Stimulated activated CD4-positive, alpha-beta T cell treated with anti-CD3 and anti-CD28 coated beads, Interleukin-12 subunit alpha, Interleukin-12 subunit beta, amount 100 ng/mL, for 4 hours (primary cell): ENCODE measurements at regions not wholly inside any gene's neighbourhood (a gene's known extent, or its start where the extent isn't known, plus 50 kb on each side); places are given as distances from the start of the nearest gene placed in this dataset.
"Not testable (repeated sequence)": the region's sequence is repeated elsewhere in the genome, so short reads cannot be mapped to it uniquely, and the experiment has no call there.

Experiments used
- DNase-seq: peaks from one replicate; pipeline ENCODE4 v3.0.0-alpha.2; 2020

DNA sequence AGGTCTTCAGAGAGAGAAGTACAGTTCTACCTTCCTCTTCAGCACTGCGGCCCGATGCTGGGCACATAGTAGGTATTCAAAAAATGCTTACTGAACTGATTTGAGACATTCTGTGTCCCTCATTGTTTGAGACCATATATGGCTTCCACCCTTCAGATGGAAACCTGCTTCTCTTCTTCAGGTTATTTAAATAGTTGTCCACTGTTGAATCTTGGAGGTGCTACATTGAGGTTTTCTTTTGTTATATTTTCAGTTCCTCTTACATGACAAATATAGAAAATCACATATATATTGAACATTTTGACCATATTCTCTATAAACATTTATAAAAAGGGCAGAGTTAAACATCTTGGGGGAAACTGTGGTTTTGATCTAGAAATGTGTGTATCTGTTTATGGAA, 200.2 kb upstream of the LRRC3B start:
- DNase-seq: no peak

DNA sequence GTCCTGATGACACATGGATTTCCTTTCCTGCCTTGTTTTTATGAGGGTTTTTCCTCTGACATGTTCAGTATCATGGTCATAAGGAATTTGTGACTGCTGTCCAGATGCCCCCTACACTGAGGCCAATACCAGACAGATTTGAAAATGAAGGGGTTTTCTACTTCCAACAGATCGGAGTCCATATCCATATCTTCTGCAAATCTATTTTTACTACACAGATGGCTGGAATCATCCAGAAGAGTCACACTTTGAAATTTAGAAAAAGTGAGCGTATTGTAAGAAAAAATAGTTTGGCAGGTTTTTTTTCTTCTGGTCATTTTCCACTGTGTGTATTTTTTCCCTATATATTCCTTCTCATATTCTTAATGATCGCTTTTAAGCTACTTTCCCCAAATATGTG, 197.5 kb upstream of the LRRC3B start:
- no peak for DNase-seq

DNA sequence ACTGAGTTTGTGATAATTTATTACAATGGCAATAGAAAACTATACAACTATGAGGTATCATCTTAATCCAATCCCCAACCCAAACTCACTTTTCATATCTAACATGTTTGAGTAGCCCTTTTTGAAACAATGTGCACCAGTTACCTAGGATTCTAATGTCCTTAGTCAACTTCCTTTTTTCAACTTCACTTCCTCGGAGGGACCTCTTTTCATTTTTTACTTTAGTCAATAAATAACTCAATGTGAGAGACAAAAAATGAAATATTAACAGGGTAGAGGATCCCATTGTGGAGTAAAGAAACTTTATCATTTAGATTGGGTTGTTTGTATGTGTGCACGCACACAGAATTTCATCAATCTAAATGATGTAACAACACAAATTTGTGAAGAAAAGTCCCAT, 193.6 kb upstream of the LRRC3B start:
- no peak for DNase-seq

DNA sequence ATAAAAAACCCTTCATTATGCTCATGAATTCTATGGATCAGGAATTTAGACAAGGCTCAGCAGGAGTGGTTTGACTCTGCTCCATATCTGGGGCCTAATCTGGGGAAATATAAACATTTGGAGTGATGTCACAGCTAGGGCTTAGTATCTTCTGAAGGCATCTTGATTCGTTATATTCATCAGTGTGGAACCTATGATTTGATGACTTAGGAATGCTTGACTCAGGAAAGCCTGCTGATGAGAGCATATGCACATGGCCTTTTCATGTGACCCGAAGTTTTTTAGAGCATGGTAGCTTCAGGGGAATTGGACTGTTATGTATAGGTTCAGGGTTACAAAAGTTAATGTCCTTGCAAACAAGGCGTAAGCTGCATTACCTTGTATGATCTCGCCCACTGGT, 184.9 kb upstream of the LRRC3B start:
- no peak for DNase-seq

DNA sequence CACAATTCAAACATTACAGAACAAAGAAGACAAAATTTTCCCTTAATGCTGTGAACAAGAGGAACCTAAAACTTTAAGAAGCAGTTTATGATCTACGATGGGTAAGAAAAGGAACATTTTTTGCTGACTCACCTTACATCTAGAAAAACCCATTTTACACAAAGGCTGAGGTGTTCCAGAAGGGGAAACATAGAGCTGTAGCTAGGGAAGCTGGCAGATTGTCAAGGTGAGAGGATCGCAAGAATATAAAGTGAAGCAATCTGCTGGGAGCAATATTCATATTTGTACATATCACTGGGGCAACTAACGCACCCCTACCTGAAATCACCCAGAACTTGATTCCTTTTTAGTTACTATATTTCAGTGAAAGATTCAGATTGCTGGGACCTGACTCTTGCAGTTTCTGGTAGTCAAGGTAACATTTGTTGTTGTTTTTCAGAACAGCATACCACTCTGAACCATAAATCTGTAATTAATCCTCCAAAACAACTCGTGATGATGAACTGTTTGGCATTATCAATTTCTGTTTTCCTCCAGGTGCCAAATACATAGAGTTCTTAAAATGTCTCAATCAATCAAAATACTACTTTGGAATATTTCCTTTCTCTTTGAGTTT, 184.1 kb upstream of the LRRC3B start:
- no peak for DNase-seq

DNA sequence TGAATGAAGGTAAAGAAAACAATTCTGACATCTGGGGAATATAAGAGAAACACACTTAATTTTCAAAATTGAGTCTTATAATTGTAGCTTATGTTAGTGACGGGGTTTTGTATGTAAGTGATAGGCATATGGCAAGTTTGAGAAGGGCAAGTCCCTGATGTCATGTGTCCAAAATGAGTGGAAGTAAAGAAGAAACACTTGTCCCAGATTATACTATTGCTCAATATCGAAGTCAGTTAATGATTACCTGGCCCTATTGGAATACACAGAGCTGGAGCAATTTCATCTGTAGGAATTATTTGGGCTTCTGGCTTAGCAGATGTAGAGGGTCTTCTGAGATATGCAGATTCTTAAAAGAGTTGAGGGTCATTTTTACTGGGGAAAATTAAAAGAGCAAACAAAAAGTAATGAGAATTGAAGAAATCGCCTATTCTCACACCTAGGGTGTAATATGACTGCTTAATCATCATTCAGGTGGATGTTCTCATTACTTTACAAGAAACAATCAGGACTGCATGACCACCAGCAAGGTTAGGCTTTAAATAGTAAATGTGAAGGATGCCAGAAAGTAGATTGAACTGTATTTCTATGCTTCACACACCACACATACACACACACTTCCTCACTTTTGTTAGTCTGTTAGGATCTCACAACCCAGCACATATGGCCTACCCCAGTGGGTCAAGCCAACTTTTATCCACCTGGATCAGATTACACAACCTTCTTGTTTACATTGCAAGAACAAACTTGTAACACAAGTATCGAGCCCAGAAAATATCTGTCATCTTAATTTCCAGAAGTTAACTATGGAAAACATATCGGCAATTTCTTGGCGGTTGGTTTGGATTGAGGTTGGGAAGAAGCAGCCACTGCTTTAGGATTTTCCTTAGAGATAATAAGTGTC, 183.3 kb upstream of the LRRC3B start:
- no peak for DNase-seq

DNA sequence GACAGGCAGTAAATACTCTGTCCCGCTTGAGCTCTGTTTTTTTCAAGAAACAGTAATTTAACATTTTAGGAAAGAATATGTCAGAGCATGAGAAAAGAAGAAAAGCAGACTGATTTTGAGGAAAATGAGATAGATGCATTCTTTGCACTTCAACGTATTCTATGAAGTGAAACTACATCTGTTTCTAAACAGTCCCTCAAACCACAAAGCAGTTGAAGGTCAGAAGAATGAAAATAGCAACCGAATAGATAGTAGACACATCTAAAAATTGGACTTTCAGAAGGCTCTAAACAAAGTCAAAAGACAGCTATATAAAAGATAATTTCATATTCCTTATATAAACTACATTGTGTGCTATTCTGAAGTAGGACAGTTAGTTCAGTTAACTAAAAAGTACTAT, 172.6 kb upstream of the LRRC3B start:
- DNase-seq: no peak

DNA sequence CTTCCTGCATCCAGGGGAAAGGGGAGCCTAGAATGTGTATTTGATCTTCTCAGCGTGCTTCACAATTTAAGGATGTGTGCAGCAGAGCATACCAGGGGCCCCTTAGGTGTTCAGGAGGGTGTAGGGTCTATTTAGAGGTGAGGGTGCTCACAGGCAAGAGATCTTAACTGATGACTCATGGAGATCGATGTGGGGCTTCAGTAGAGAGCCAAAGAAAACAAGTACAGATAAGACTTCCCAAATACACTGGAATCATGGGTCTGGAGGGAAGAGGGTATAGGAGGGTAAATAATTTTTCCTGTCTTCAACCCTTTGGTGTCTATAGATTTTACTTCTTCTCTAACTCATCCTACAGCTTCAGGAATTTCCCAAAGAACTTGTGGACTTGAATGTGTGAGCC, 170.2 kb upstream of the LRRC3B start:
- no peak for DNase-seq

DNA sequence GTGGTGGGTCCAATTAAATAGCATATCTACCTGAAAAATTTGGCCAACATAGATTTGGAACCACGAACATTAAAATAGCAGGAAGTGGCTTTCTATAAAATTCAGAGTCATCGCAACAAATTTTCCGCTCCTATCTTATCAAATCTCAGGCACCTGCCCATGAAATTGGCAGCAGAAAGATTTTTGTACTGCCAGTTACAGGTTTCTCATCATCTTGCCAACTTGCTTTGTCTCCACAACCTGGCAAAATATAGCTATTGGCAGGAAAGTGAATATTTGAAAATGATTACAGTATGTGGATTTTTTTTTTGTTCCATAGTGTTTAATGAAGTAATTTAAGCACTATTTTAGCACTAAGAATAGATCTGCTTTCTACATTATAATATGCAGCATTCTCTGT, 161.6 kb upstream of the LRRC3B start:
- no peak for DNase-seq

DNA sequence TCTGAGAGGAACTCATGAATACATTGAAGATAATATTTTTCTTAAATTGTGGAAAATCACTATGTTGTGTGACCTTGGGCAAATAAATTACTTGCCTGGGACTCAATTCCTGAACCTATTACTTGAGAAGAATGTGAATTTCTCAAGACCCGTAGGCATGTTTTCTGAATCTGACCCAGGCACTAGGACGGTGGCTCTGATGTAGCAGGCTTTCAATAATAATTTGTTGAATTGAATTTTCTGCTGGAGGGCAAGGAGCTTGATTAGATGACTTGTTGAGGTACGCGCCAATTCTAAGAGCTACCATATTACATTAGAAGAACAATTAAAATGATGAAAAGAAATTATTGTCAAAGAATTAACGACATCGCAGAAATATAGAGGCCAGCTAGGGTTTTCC, 150.2 kb upstream of the LRRC3B start:
- no peak for DNase-seq

DNA sequence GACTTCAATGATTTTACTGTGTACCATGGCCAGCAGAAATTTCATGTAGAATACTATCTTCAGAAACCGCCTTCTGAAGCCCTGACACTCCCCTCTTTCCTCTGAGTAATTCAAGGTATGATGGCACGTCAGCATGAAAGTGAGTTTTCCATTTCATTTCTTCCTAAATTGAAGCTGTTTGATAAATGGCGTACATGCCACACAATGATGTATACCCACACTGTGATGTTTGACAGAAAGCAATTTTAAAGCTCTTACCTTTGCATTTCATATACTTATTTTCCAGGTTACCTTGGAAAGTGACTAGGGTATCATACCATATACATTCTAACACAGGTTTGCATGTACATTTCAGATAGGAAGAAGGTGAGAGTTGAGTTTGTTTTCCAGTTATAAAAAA, 147.9 kb upstream of the LRRC3B start:
- DNase-seq: no peak

DNA sequence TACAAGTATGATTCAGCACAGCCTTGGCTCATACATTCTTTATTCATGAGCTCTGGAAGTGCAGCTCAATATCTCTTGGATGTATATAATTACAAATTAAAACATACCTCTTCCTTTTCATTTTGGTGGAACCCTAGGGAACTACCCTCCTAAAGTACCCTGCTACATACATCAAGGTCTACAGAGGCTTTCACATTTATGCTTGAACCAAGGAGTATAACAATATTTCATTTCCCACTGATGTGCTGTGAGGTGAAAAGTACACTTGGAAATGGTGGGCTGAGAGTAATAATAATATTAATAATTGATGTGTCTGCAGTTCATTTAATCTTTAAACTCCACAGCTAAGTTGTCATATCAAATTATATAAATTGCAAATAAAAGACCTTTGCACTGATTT, 142.2 kb upstream of the LRRC3B start:
- DNase-seq: no peak

DNA sequence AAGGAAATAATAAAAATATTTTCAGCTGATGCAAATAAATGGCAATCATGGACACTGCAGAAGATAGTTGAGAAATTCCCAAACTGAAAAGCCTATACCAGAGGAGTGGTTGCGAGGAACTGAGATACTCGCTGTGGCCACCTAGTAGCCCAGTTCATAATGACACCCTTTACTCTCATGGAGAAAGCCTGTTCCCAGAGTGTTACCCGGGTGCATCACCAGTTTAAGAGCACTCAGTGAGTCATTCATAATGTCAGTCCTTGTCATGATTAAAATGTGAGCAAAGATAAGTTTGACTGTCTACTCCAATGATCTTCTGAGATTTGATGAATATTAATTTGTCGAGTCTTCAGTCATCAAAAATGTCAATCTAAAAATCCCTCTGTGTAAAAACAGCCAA, 138.4 kb upstream of the LRRC3B start:
- no peak for DNase-seq

DNA sequence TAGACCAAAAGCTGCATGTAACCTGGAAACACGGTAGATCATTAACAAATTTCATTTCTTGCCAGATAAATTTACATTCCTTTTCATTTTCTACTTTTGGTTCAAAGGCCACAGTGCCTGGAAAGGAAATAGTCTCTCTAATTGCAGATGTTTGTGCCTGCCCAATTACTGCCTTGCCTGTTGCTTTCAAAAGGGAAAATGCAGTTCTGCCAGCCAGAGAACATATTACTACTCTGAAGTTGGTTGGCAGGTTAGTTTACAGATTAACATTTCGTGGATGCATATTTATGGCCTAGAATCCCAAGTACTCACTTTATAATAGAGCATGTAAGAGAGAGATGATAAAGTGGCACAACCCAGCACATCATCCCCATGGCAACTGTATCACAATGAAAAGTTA, 124.3 kb upstream of the LRRC3B start:
- no peak for DNase-seq

DNA sequence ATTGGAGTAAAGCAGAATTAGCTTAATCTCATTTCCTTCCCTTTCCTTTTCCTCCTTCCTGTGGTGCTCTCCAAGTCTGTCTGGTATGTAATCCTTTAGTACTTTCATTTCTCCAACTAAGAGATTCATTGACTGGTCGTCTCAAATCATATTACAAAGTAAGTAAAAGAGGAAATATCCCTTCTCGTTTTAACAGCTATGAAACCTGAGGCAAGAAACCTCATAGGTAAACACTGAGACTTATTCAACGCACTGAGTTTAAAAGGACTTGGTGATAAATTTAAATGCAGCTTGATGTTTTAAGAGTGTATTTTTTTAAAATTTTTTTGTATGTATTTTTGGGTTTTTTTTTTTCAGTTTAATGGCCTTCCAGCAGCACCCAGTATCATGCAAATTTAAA, 117.2 kb upstream of the LRRC3B start:
- no peak for DNase-seq

DNA sequence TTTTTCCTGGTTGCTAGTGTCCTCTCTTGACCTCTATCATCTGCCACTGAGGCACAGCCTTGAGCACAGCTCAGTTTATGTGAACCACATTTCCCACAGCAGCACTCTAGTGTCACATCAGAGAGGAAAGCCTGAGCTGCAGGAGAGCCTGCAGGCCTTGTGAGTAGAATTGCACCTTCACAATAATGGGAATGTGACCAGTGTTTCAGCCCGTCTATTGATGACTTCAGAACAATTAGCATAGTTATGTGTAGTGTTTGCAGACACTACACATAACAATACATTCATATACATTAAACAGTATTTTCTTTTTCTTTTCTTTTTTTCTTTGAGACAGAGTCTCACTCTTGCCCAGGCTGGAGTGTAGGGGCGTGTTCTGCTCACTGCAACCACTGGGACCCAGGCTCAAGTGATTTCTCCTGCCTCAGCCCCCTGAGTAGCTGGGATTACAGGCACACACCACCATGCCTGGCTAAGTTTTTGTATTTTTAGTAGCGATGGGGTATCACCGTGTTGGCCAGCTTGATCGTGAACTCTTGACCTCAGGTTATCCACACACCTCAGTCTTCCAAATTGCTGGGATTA, 108.0 kb upstream of the LRRC3B start:
- not testable (repeated sequence) for DNase-seq

DNA sequence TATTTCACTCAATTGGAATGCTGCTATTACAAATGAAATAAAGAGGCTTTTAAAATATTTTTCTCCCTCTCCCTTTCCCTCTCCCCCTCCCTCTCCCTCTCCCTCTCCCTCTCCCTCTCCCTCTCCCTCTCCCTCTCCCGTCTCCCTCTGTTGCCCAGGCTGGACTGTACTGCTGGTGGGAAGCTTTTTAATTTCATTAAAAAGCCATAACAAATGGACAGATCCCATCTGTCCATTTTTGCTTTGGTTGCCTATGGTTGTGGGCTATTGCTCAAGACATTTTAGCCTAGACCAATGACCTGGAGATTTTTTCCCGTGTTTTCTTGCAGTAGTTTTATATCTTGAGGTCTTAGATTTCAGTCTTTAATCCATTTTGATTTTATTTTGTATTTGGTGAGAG, 107.2 kb upstream of the LRRC3B start:
- DNase-seq: no peak

DNA sequence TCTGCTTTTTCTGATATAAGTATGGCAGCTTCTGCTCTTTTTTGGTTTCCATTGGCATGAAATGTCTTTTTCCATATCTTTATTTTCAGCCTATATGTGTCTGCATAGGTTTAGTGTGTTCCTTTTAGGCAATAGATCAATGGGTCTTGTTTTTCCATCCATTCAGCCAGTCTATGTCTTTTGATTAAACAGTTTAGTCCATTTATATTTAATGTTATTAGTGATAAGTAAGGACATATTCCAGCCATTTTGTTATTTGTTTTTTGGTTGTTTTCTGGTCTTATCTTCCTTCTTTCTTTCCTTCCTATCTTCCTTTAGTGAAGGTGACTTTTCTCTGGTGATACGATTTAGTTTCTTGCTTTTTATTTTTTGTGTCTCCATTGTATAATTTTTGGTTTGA, 101.3 kb upstream of the LRRC3B start:
- no peak for DNase-seq

DNA sequence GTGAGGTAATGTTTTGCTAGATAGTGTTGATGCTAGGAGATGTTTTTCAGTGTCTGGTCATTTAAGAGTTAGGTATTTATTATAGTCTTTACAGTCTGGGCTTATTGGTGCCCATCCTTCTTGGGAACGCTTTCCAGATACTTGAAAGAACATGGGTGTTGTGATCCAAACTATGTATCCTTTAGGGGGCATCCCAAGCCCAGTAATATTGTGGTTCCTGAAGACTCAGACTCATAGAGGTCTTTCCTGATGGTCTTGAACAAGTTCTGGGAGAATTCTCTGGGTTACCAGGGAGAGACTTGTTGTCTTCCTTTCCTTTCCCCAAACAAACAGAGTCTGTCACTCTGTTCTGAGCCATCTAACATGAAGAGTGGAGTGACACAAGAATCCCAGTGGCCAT, 99.7 kb upstream of the LRRC3B start:
- DNase-seq: no peak

DNA sequence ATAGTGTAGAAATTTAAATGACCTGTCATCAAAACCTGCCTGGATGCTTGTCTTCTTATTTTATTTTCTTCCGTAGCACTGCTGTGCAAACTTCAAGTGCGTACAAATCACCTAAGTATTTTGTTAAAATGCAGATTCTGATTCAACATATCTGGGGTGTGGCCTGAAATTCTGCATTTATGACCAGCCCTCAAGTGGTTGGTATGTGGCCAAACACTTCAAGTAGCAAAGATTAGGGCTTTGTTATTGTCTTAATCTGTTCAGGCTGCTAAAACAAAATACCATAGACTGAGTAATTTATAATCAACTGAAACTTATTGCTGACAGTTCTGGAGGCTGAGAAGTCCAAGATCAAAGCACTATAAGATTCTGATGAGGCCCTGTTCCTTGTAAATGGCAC, 97.6 kb upstream of the LRRC3B start:
- DNase-seq: no peak

DNA sequence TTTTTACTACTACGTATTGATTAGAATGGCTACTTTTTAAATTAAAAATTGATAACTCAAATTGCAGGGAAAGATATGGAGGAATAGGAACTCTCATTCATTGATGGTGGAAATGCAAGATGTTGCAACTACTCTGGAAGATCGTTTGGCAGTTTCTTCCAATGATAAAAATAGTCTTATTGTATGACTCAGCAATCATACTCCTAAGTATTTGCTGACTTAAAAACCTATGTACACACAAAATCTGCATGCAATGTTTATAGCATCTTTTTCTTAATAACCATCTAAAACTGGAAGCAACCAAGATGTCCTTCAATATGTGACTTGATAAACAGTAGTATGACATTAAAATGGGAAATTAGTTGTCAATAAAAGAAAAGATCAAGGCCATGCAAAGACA, 87.4 kb upstream of the LRRC3B start:
- DNase-seq: no peak

DNA sequence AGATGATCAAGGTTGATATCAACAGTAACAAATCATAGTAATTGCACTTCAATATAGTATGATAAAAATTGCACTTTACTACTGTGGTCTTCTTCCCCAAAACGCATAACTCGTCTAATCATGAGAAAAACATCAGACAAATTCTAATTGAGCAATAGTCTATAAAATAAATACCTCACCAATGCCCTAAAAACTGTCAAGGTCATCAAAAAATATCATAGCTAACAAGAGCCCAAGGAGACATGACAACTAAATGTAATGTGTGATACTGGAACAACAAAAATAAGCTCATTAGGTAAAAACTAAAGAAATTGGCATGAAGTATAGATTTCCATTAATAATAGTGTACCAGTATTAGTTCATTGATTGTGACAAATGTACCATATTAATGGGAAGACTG, 85.6 kb upstream of the LRRC3B start:
- DNase-seq: no peak

DNA sequence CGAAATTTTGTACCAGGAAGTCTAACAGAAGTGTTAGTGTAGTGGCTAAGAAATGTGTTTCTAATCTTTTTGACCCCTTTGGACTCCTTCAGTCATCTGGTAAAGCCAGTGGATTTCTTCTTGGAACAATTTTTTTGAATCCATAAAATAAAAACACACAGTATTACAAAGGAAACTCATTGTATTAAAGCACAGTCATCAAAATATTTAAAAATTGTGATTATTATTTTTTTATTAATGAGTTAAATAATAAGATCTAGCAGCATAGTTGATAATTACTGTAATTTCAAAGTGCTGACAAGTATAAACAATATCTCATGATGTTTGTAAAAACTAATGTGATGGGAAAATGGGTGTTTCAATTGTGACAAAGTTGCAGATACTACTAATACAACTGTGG, 72.2 kb upstream of the LRRC3B start:
- no peak for DNase-seq

DNA sequence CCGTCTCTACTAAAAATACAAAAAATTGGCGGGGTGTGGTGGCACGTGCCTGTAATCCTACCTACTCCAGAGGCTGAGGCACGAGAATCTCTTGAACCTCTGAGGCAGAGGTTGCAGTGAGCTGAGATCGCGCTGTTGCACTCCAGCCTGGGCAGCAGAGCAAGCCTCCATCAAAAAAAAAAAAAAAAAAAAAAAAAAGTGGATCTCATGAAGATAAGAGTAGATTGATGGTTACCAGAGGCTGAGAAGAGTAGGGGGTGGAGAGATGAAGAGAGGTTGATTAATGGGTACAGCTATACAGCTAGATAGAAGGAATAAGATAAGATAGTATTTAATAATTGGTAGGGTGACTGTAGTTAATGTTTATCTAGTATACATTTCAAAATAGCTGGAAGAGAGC, 65.9 kb upstream of the LRRC3B start:
- DNase-seq: no peak

DNA sequence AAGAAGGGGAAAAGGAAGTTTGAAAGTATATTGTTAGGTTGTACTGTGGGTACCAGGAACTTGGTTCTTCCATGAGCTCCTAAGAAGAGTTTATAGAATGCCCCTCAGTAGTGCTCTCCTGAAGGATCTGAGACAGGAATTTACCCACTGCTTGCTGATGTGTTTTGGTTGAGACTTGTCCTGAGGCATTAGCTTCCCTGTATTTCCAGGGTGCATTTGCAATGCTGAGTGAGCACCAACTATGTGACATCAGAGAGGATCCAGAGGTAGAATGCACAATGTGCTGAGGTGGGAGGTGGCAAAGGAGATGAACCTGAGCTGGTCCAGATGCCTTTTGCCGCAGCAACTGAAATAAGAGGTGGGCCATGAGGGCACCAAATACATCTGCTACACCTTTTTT, 64.3 kb upstream of the LRRC3B start:
- DNase-seq: no peak
